Right ventricle myocardium superior (tissue), 1 donor: ENCODE measurements at regions not wholly inside any gene's neighbourhood (a gene's known extent, or its start where the extent isn't known, plus 50 kb on each side); places are given as distances from the start of the nearest gene placed in this dataset.

Experiments used
- ATAC-seq: fragments of 200-7000 bp; cut with Tn5 transposase; one replicate; pipeline ENCODE4 v1.9.1; 2020; ENCODE audit warnings: mild to moderate bottlenecking; ENCODE audit not compliant: poor library complexity
- DNase-seq: peaks from one replicate; pipeline ENCODE4 v3.0.0-alpha.2; 2020
- intact Hi-C: fragments of 100-400 bp; cut with DNase I; formaldehyde crosslinking; loops from one replicate; pipeline ENCODE4 v1.11.2; 2022
- donor health status: DM: no; HTN: yes; CAD: no; lungs with severe emphysema.

GRCh38 chr1:105664495-105664894 lies 1392.0 kb upstream of the PRMT6 start:
- intact Hi-C loops: no loop called here
- ATAC-seq (no peak), DNase-seq (no peak)

GRCh38 chr1:105678334-105678733 lies 1378.1 kb upstream of the PRMT6 start:
- no peak for ATAC-seq
- intact Hi-C loops: no loop called here
- no peak for DNase-seq

GRCh38 chr1:105684714-105685113 lies 1371.8 kb upstream of the PRMT6 start:
- ATAC-seq (no peak), DNase-seq (no peak)
- intact Hi-C loops: no loop called here

GRCh38 chr1:105686026-105686425 lies 1370.4 kb upstream of the PRMT6 start:
- ATAC-seq: no peak
- intact Hi-C loops: no loop called here
- no peak for DNase-seq

GRCh38 chr1:105686874-105687690 lies 1369.4 kb upstream of the PRMT6 start:
- intact Hi-C loops: no loop called here
- DNase-seq (no peak), ATAC-seq (no peak)

- intact Hi-C loops: no loop called here
- ATAC-seq (no peak), DNase-seq (no peak)
Observed at GRCh38 chr1:105700723-105701122, 1355.8 kb upstream of the PRMT6 start.

- intact Hi-C loops: no loop called here
- ATAC-seq: no peak
- no peak for DNase-seq
Observed at GRCh38 chr1:105724286-105724685, 1332.2 kb upstream of the PRMT6 start.

GRCh38 chr1:105730701-105731100 lies 1325.8 kb upstream of the PRMT6 start:
- no peak for DNase-seq
- intact Hi-C loops: no loop called here
- no peak for ATAC-seq

GRCh38 chr1:105736349-105736748 lies 1320.1 kb upstream of the PRMT6 start:
- ATAC-seq (no peak), DNase-seq (no peak)
- intact Hi-C loops: no loop called here

GRCh38 chr1:105779727-105780126 lies 1276.7 kb upstream of the PRMT6 start:
- ATAC-seq (no peak), DNase-seq (no peak)
- intact Hi-C loops: no loop called here

- no peak for DNase-seq
- no peak for ATAC-seq
- intact Hi-C loops: no loop called here
Observed at GRCh38 chr1:105785021-105785420, 1271.5 kb upstream of the PRMT6 start.

- DNase-seq (no peak), ATAC-seq (no peak)
- intact Hi-C loops: no loop called here
Observed at GRCh38 chr1:105793536-105794146, 1262.8 kb upstream of the PRMT6 start.

GRCh38 chr1:105795741-105796140 lies 1260.7 kb upstream of the PRMT6 start:
- no peak for ATAC-seq
- DNase-seq: no peak
- intact Hi-C loops: no loop called here

- DNase-seq: no peak
- no peak for ATAC-seq
- intact Hi-C loops: no loop called here
Observed at GRCh38 chr1:105830571-105831146, 1225.8 kb upstream of the PRMT6 start.

GRCh38 chr1:105838071-105838470 lies 1218.4 kb upstream of the PRMT6 start:
- intact Hi-C loops: no loop called here
- ATAC-seq: no peak

GRCh38 chr1:105865546-105865945 lies 1190.9 kb upstream of the PRMT6 start:
- intact Hi-C loops: no loop called here

More at GRCh38 chr1:105838071-105838470, 1218.4 kb upstream of the PRMT6 start:
- DNase-seq: no peak

GRCh38 chr1:105872817-105873216 lies 1183.7 kb upstream of the PRMT6 start:
- DNase-seq (no peak), ATAC-seq (no peak)
- intact Hi-C loops: no loop called here

More at GRCh38 chr1:105865546-105865945, 1190.9 kb upstream of the PRMT6 start:
- ATAC-seq (no peak), DNase-seq (no peak)

GRCh38 chr1:105874621-105875020 lies 1181.9 kb upstream of the PRMT6 start:
- intact Hi-C loops: no loop called here
- ATAC-seq (no peak), DNase-seq (no peak)

- intact Hi-C loops: no loop called here
- no peak for DNase-seq
- no peak for ATAC-seq
Observed at GRCh38 chr1:105886309-105886708, 1170.2 kb upstream of the PRMT6 start.

GRCh38 chr1:105891308-105891707 lies 1165.2 kb upstream of the PRMT6 start:
- ATAC-seq (no peak), DNase-seq (no peak)
- intact Hi-C loops: no loop called here
